PC-3 (cell line): ENCODE measurements at regions not wholly inside any gene's neighbourhood (a gene's known extent, or its start where the extent isn't known, plus 50 kb on each side); places are given as distances from the start of the nearest gene placed in this dataset.

Source experiments
- ATAC-seq: fragments of 200-7000 bp; cut with Tn5 transposase; 2 replicates; pipeline ENCODE4 v1.9.1; 2020; ENCODE audit warnings: mild to moderate bottlenecking, moderate library complexity
- BruUV-seq: library from RNA; stranded (reverse); fragments of 400-500 nt; replicated peaks from 2 replicates; lab custom pipeline; 2021; lab: Mats Ljungman, UMichigan
- CTCF ChIA-PET: fragments of 300-600 bp; sonication (Branson Sonifier 250); formaldehyde crosslinking; loops from one replicate; lab custom pipeline; 2022; ENCODE audit warnings: antibody characterized with exemption; lab: Charles Lee
- POLR2A ChIA-PET: fragments of 300-600 bp; sonication (Branson Sonifier 250); formaldehyde crosslinking; loops from one replicate; lab custom pipeline; 2022; ENCODE audit warnings: antibody characterized with exemption; ENCODE audit not compliant: unreplicated experiment; lab: Charles Lee
- DNase-seq: peaks from one replicate; pipeline ENCODE4 v3.0.0-alpha.2; 2015
- H2AFZ ChIP-seq: fragments of 300-600 bp; sonication (generic); 2 replicates; pipeline ENCODE4 v1.6.0; 2016; ENCODE audit warnings: antibody characterized with exemption, low read length
- H3F3A ChIP-seq: fragments of 300-600 bp; sonication (generic); one replicate; pipeline ENCODE4 v1.6.0; 2017; ENCODE audit warnings: antibody characterized with exemption, low read length, control low read depth, mild to moderate bottlenecking; ENCODE audit not compliant: unreplicated experiment
- H3K27ac ChIP-seq: fragments of 300-600 bp; sonication (generic); 2 replicates; pipeline ENCODE4 v1.5.1; 2016; ENCODE audit warnings: mild to moderate bottlenecking, low read length
- H3K27me3 ChIP-seq: fragments of 300-600 bp; sonication (generic); 2 replicates; pipeline ENCODE4 v1.6.1; 2016; ENCODE audit warnings: low read length, mixed read lengths
- H3K36me3 ChIP-seq: fragments of 300-600 bp; sonication (generic); 2 replicates; pipeline ENCODE4 v1.6.1; 2016; ENCODE audit warnings: low read depth, mixed run types, low read length, mixed read lengths
- H3K4me1 ChIP-seq: fragments of 300-600 bp; sonication (generic); 2 replicates; pipeline ENCODE4 v1.5.1; 2016; ENCODE audit warnings: low read length; ENCODE audit not compliant: insufficient read depth
- H3K4me2 ChIP-seq: fragments of 300-600 bp; sonication (generic); 2 replicates; pipeline ENCODE4 v1.6.0; 2016; ENCODE audit warnings: low read length
- H3K4me3 ChIP-seq: fragments of 300-600 bp; sonication (generic); 2 replicates; pipeline ENCODE4 v1.5.1; 2016; ENCODE audit warnings: mild to moderate bottlenecking, low read length, mixed read lengths
- H3K79me2 ChIP-seq: fragments of 300-600 bp; sonication (generic); 2 replicates; pipeline ENCODE4 v1.6.1; 2017; ENCODE audit warnings: low read length, mixed read lengths
- H3K9ac ChIP-seq: fragments of 300-600 bp; sonication (generic); 2 replicates; pipeline ENCODE4 v1.6.0; 2016; ENCODE audit warnings: mild to moderate bottlenecking, low read length
- H3K9me2 ChIP-seq: fragments of 300-600 bp; sonication (generic); replicated peaks from 2 replicates; pipeline ENCODE4 v1.6.1; 2016; ENCODE audit warnings: mixed run types, low read length, mixed read lengths
- H3K9me3 ChIP-seq: fragments of 300-600 bp; sonication (generic); 2 replicates; pipeline ENCODE4 v1.6.1; 2016; ENCODE audit warnings: low read length, mixed read lengths
- H4K20me1 ChIP-seq: fragments of 300-600 bp; sonication (generic); 2 replicates; pipeline ENCODE4 v1.6.1; 2016; ENCODE audit warnings: low read length, mixed read lengths
- EZH2 ChIP-seq: fragments of 300-600 bp; sonication (generic); IDR thresholded peaks from one replicate; pipeline ENCODE4 v1.6.1; 2017; ENCODE audit warnings: antibody characterized with exemption, mild to moderate bottlenecking, low read length; ENCODE audit not compliant: unreplicated experiment
- EZH2phosphoT487 ChIP-seq: fragments of 300-600 bp; sonication (generic); IDR thresholded peaks from 2 replicates; pipeline ENCODE4 v1.6.1; 2018; ENCODE audit warnings: mild to moderate bottlenecking, antibody characterized with exemption, low read length, borderline replicate concordance
- intact Hi-C: fragments of 100-400 bp; cut with micrococcal nuclease; formaldehyde crosslinking; loops from 2 replicates; pipeline ENCODE4 v1.9.0; 2023
- TF ChIP-seq, protein P1 (sequence below): fragments of 300-600 bp; sonication (generic); conservative IDR thresholded peaks from 2 replicates; pipeline ENCODE4 v1.5.1; 2017; ENCODE audit warnings: antibody characterized with exemption, low read depth, mild to moderate bottlenecking, low read length

DNA sequence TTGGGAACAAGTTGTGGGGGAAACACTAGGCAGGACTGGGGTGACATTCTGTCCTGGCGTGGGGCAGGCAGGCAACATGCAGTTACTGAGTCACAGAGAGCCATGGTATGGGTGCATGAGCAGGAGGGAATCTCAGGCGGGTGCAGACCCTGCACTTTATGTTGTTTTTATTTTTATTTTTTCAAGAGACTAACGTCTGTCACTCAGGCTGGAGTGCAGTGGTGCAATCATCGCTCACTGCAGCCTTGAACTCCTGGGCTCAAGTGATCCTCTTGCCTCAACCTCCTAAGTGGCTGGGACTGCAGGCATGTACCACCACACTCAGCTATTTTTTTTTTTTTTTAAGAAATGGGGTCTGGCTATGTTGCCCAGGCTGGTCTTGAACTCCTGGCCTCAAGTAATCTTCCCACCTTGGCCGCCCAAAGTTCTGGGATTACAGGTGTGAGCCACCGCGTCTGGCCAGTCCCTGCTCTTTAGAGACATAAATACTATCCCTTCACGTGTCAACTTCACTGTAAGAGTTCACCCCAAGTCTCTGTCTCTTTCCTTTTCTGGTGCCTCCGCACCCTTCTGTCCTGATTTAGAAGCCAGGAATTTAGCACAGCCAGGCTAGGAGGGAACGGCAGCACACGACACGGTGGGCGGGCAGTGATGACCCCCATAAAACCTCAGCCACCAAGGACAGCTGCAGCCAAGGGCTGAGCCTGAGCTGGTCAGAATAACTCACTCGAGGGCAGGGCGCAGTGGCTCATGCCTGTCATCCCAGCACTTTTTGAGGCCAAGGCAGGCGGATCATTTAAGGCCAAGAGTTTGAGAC lies 72.8 kb upstream of the IQSEC1 start:
- Histone ChIP-seq H3F3A (no peaks in the 10 kb centered on the region), H3K27ac (no peak overlapping the region), H3K4me2 (no peak overlapping the region), H3K4me1 (no peaks in the 10 kb centered on the region), H2AFZ (no peak overlapping the region), H3K4me3 (no peak overlapping the region), H3K9me2 (no peaks in the 10 kb centered on the region), H3K9ac (no peak overlapping the region), H4K20me1 (no peaks in the 10 kb centered on the region), H3K36me3 (no peaks in the 10 kb centered on the region), H3K27me3 (no peaks in the 10 kb centered on the region), H3K9me3 (no peaks in the 10 kb centered on the region), H3K79me2 (no peaks in the 10 kb centered on the region)
- intact Hi-C loops: no loop called here
- ATAC-seq: no peak
- POLR2A ChIA-PET: no interaction called here
- CTCF ChIA-PET: no interaction called here
- no TSS peak for BruUV-seq
- DNase-seq: no peak
- TF ChIP-seq EZH2phosphoT487 (no peak), EZH2 (no peak)
- TF ChIP-seq, protein P1, sequence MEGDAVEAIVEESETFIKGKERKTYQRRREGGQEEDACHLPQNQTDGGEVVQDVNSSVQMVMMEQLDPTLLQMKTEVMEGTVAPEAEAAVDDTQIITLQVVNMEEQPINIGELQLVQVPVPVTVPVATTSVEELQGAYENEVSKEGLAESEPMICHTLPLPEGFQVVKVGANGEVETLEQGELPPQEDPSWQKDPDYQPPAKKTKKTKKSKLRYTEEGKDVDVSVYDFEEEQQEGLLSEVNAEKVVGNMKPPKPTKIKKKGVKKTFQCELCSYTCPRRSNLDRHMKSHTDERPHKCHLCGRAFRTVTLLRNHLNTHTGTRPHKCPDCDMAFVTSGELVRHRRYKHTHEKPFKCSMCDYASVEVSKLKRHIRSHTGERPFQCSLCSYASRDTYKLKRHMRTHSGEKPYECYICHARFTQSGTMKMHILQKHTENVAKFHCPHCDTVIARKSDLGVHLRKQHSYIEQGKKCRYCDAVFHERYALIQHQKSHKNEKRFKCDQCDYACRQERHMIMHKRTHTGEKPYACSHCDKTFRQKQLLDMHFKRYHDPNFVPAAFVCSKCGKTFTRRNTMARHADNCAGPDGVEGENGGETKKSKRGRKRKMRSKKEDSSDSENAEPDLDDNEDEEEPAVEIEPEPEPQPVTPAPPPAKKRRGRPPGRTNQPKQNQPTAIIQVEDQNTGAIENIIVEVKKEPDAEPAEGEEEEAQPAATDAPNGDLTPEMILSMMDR: no peak

DNA sequence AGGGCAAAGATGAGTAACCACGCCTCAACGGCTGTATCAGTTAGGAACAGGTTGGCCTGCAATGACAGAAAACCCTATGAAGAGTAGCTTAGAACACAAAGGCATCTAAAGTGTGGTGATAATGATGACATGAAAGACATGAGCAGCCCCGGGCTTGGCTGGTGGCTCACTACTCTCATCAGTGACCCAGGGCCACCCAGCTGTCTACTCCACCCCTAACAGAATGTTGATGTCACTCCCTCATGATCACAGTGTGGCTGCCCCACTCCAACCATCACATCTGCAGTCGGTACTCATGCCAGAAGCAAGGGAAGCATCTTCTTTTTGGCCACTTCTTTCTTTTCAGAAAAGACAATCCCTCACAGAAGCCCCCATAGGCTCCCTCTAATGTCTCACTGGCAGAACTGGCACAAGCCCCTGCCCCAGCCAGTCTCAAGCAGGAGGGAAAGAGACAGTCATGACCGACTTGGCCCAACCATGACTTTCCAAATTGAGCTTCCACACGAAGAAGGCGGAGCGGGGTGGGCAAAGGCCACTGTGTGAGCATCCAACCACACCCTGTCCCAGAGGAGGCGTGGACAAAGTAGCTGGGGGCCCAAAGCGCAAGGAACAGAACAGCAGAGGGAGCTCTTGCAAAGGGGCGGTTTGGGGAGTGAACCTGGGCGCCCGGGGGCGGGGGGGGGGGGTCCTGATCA lies 72.0 kb upstream of the IQSEC1 start:
- no peak for TF ChIP-seq EZH2phosphoT487
- no peak for TF ChIP-seq EZH2
- TF ChIP-seq, protein P1: peak; percentile 47
- H3K4me3 ChIP-seq: no peak overlapping the region
- no peak overlapping the region for H3K9ac ChIP-seq
- ATAC-seq: no peak
- H2AFZ ChIP-seq: no peak overlapping the region
- no peaks in the 10 kb centered on the region for H3K36me3 ChIP-seq
- H3K4me1 ChIP-seq: no peaks in the 10 kb centered on the region
- no peaks in the 10 kb centered on the region for H4K20me1 ChIP-seq
- BruUV-seq: no TSS peak
- no peak overlapping the region for H3K4me2 ChIP-seq
- no peaks in the 10 kb centered on the region for H3K9me3 ChIP-seq
- CTCF ChIA-PET: no interaction called here
- no peaks in the 10 kb centered on the region for H3K27me3 ChIP-seq
- H3K27ac ChIP-seq: no peak overlapping the region
- intact Hi-C loops: no loop called here
- POLR2A ChIA-PET: no interaction called here
- DNase-seq: peak; percentile 30
- H3K79me2 ChIP-seq: no peaks in the 10 kb centered on the region
- no peaks in the 10 kb centered on the region for H3F3A ChIP-seq
- H3K9me2 ChIP-seq: no peaks in the 10 kb centered on the region
